HG02571 (cell line): ENCODE measurements at regions not wholly inside any gene's neighbourhood (a gene's known extent, or its start where the extent isn't known, plus 50 kb on each side); places are given as distances from the start of the nearest gene placed in this dataset.

Experiments used
- ATAC-seq: cut with Tn5 transposase; IDR thresholded peaks from one replicate; pipeline ENCODE4 v1.9.1; 2021; ENCODE audit warnings: mild to moderate bottlenecking, moderate library complexity; ENCODE audit not compliant: unreplicated experiment

- ATAC-seq: no peak
Observed at GRCh38 chr6:79307321-79308036, 73.0 kb upstream of the HMGN3 start.

- no peak for ATAC-seq
Observed at GRCh38 chr6:79305020-79305419, 70.5 kb upstream of the HMGN3 start.

- ATAC-seq: no peak
Observed at GRCh38 chr6:79302341-79302740, 67.9 kb upstream of the HMGN3 start.

GRCh38 chr6:79301290-79301689, 66.8 kb upstream of the HMGN3 start:
- ATAC-seq: no peak

GRCh38 chr6:79296211-79296610, 61.7 kb upstream of the HMGN3 start:
- ATAC-seq: no peak
